NCI-H1105 treated with DMSO at 0.1 percent for 48 hours (cell line): ENCODE measurements at regions not wholly inside any gene's neighbourhood (a gene's known extent, or its start where the extent isn't known, plus 50 kb on each side); places are given as distances from the start of the nearest gene placed in this dataset.
"Not testable (repeated sequence)": the region's sequence is repeated elsewhere in the genome, so short reads cannot be mapped to it uniquely, and the experiment has no call there.

Experiments used
- DNase-seq: peaks from one replicate; lab custom pipeline; 2025; lab: John Stamatoyannopoulos, UW

- no peak for DNase-seq
Observed at GRCh38 chr6:12516070-12516469, 200.5 kb upstream of the PHACTR1 start.

GRCh38 chr6:12522347-12522746 is 194.2 kb upstream of the PHACTR1 start:
- DNase-seq, result no peak

GRCh38 chr6:12523726-12524125 is 192.8 kb upstream of the PHACTR1 start:
- no peak for DNase-seq

GRCh38 chr6:12525276-12525675 is 191.3 kb upstream of the PHACTR1 start:
- DNase-seq, result no peak

- DNase-seq, result no peak
Observed at GRCh38 chr6:12527339-12527738, 189.2 kb upstream of the PHACTR1 start.

GRCh38 chr6:12528136-12528535 is 188.4 kb upstream of the PHACTR1 start:
- DNase-seq, result no peak

GRCh38 chr6:12528581-12529363 is 187.8 kb upstream of the PHACTR1 start:
- DNase-seq, result no peak

- no peak for DNase-seq
Observed at GRCh38 chr6:12529364-12530019, 187.1 kb upstream of the PHACTR1 start.

- no peak for DNase-seq
Observed at GRCh38 chr6:12530345-12530744, 186.2 kb upstream of the PHACTR1 start.

GRCh38 chr6:12533586-12533985 is 183.0 kb upstream of the PHACTR1 start:
- no peak for DNase-seq

GRCh38 chr6:12534069-12534853 is 182.3 kb upstream of the PHACTR1 start:
- no peak for DNase-seq

- DNase-seq, result no peak
Observed at GRCh38 chr6:12535586-12536314, 180.8 kb upstream of the PHACTR1 start.

GRCh38 chr6:12536416-12536815 is 180.2 kb upstream of the PHACTR1 start:
- DNase-seq, result no peak

GRCh38 chr6:12537389-12537788 is 179.2 kb upstream of the PHACTR1 start:
- DNase-seq, result no peak

- DNase-seq, result no peak
Observed at GRCh38 chr6:12538881-12539357, 177.6 kb upstream of the PHACTR1 start.

GRCh38 chr6:12542319-12543115 is 174.1 kb upstream of the PHACTR1 start:
- DNase-seq, result not testable (repeated sequence)

GRCh38 chr6:12543953-12544352 is 172.6 kb upstream of the PHACTR1 start:
- no peak for DNase-seq

- DNase-seq, result no peak
Observed at GRCh38 chr6:12544821-12545565, 171.6 kb upstream of the PHACTR1 start.

GRCh38 chr6:12545619-12546409 is 170.8 kb upstream of the PHACTR1 start:
- DNase-seq, result no peak
